LoVo (cell line): ENCODE measurements at regions not wholly inside any gene's neighbourhood (a gene's known extent, or its start where the extent isn't known, plus 50 kb on each side); places are given as distances from the start of the nearest gene placed in this dataset.

Experiments used
- DNase-seq: peaks from one replicate; pipeline ENCODE4 v3.0.0-alpha.2; 2016; ENCODE audit warnings: low spot score

DNA sequence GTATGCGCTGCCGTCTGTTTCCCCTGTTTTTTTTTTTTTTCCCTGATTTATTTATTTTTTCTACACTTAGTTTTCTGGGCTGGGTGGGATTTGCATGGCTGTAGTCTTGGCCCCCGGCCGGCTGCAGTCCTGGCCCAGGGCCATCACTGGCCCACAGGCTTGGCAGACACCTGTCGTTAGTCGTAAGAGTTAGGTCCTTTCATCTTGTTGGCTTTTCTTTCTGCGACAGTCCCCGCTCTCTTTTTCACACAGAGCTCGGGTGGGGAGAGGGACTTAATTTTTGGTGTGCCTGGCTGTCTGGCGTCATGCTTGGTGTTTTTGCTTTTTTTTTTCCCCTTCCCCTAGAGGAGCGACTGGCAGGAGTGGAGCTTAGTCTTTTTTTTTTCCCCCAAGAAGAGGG lies 183.4 kb downstream of the KLF13 start:
- no peak for DNase-seq

DNA sequence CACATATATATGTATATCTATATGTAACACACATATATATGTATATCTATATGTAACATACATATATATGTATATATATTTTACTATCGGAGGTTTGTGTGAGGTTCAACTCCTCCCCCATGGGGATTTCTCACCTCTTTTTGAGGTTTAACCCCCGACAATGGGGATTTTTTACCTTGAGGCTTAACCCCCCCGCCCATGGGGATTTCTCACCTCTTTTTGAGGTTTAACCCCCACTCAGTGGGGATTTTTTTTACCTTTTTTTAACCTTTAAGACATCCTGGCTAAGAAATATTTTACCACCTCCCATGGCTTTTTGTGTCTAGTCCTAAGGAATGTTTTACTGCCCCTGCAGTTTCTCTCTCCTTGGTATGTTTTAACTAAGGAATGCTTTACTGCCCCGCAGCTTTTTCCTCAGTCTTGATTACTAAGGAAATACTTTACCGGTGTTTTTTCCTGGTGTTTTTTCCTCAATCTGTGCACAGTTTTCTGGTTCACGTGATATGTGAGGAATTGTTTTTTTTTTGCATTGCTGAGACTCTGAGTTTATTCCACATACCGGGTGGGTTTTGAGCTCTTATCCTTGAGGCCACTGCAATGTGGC lies 185.2 kb downstream of the KLF13 start:
- no peak for DNase-seq

- DNase-seq: no peak
Measured at GRCh38 chr15:31513178-31513577, 186.5 kb downstream of the KLF13 start.

DNA sequence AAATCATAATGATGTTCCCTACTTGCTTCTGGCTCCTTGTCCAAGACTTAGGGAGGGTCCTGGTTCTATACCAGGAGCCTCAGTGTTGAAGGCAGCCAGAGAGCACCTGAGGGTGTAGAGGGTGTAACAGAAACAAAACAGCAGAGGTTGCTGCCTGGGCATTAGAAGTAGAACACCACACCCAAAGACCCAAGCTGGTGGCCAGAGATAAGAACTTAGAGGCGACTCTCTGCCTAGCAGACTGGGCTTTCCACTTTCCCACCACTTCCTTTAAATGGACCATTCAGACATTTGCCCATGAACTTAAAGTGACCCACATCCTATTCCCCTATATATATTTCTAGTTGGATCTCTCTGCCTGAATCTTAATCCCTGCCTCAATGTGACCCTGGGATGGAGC lies 189.8 kb downstream of the KLF13 start:
- no peak for DNase-seq

DNA sequence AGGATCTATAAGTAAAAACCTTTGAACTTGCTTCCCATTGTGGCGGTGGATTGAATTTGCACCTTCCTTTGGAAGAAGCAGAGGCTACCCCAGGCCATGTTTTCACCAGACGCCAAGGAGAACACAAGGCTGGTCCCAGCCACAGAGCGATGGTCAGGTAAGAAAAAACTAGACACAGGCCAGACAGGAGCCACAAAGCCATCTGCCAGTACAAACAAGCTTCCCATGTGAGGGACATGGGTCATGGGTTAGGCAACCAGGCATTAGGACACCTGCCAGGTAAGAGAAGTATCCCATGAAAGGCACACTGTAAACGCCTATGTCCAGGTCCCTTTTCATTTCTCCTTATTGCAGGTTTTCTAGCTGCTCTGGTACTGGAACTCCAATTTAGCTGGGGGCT lies 190.2 kb downstream of the KLF13 start:
- DNase-seq: no peak

- DNase-seq: no peak
Measured at GRCh38 chr15:31517711-31518110, 191.1 kb downstream of the KLF13 start.

DNA sequence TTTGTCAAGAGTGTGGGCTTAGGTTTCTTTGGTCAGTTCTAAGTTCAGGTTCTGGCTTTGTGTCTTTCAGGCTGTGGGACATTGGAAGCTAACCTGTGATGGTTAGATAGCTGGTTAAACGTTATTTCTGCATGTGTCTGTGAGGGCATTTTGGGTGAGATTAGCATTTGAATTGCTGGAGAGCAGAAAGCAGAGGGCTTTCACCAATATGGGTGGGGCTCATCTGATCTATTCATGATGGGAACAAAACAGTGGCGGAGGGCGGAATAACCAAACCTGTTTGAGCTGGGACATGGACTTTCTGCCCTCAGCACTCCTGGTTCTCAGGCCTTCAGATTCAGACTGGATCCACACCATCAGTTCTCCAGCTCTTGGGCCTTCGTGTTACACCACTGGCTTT lies 195.4 kb downstream of the KLF13 start:
- DNase-seq: no peak

- DNase-seq: no peak
Measured at GRCh38 chr15:31523027-31523654, 196.5 kb downstream of the KLF13 start.

DNA sequence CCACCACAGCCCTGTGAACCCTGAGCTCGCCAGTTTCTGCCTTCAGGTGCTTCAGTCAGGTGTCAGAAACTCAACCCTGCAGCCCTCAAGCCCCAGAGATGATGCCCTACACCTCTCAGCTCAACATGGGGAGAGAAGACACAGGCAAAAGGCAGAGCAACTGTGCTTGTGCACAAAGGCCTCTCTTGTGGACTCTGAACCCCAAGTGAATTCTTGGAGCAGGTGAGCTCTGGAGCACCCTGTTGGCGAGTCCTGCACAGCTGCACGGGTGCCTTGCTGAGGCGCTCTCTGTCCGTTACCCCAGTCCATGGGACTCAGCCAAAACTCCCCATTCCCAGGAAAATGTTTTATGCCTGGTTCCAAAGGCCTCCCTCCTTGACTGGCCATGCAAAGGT lies 197.0 kb downstream of the KLF13 start:
- no peak for DNase-seq

DNA sequence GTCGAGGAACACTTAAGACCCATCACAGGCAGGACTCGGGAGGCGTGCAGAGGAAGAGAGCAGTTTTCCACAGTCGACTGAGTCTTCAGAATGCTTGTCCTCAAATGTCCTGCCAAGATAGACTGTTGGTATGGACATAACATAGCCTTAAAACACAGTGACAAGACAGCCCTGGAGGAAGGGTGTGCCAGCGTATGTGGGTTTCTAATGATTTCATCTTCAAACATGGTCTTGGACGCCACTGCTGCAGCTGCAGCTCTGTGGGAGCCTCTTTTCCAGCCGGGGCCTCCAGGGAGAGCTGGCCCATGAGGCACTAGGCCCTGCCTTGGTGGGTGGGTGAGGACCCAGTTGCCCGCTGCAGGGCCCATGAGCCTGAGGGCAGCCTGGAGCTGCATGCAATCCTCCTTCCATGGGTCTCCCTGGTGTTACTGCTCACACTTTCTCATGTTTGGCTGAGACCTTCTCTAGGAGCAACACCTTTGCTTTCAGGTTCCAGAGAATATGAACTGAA lies 198.6 kb downstream of the KLF13 start:
- no peak for DNase-seq

- no peak for DNase-seq
Measured at GRCh38 chr15:31525988-31526665, 199.5 kb downstream of the KLF13 start.

GRCh38 chr15:31526916-31527690 lies 200.5 kb downstream of the KLF13 start:
- no peak for DNase-seq

- no peak for DNase-seq
Measured at GRCh38 chr15:31528846-31529245, 202.2 kb downstream of the KLF13 start.

GRCh38 chr15:31537770-31538592 lies 211.3 kb downstream of the KLF13 start:
- no peak for DNase-seq

GRCh38 chr15:31540633-31541032 lies 214.0 kb downstream of the KLF13 start:
- no peak for DNase-seq

DNA sequence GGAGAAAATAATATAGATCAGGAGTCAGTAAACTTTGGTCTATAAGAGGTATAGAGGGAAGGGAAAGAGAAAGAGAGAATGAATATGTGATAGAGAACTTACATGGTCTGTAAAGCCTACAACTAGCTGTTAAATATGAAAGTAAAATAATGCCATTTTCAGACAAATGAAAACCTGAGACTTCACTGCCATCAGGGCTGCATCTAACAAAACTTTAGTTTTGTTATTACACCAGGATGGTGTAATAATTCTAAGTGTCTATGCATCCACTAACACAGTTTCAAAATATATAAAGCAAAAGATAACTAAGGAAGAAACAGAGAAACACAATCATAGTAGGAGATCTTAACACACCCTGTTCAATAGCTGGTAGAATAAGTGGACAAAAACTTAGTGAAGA lies 217.7 kb downstream of the KLF13 start:
- no peak for DNase-seq

DNA sequence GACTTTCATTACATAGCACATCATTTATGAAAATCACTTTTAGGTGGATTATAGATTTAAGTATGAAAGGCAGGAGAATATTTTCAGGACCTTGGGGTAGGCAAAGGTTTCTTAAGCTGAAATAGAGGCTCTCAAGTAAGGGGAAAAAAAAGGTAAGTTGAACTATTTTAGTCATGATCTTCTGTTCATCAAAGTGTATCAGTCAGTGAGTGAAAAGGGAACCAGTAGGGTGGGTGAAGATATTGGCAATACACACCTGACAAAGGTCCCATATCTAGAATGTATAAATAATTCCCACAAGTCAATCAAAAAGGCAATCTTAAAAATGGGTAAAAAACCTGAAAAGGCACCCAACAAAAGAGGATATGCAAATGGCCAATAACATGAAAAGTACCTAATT lies 218.6 kb downstream of the KLF13 start:
- no peak for DNase-seq

GRCh38 chr15:31550211-31550977 lies 223.8 kb downstream of the KLF13 start:
- DNase-seq: no peak

DNA sequence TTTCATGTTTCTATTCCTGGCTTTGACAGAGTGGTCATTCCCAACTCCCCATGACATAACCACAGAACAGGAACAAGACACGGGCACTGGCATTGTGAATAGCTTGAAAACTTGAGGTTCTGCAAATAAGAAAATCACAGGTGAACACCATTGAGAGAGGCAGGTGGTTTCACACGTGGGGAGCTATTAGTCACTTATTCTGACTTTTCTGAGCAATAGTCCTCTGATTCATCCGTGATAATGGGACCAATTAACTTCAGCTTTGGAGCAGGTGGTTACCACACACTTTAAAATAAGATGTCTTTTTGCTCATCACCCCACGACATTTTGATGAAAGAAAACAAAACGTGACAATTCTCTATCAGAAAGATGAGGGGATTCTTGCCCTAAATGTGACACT lies 224.7 kb downstream of the KLF13 start:
- no peak for DNase-seq

GRCh38 chr15:31552482-31553099 lies 226.0 kb downstream of the KLF13 start:
- DNase-seq: no peak

- no peak for DNase-seq
Measured at GRCh38 chr15:31554261-31554660, 227.6 kb downstream of the KLF13 start.
